H9 (cell line): ENCODE measurements at regions not wholly inside any gene's neighbourhood (a gene's known extent, or its start where the extent isn't known, plus 50 kb on each side); places are given as distances from the start of the nearest gene placed in this dataset.

Experiments used
- DNase-seq: peaks from one replicate; pipeline ENCODE4 v3.0.0-alpha.2; 2017
- H2AFZ ChIP-seq: one replicate; pipeline ENCODE4 v1.6.1; 2013; ENCODE audit warnings: mild to moderate bottlenecking, low read length, control low read depth, moderate library complexity
- H2AK5ac ChIP-seq: 2 replicates; pipeline ENCODE4 v1.6.1; 2013; ENCODE audit warnings: low read length, control low read depth, mixed read lengths; ENCODE audit not compliant: insufficient read length
- H2BK120ac ChIP-seq: one replicate; pipeline ENCODE4 v1.6.1; 2013; ENCODE audit warnings: low read depth, mild to moderate bottlenecking, low read length, control low read depth, inconsistent platforms; ENCODE audit not compliant: poor library complexity, severe bottlenecking
- H2BK12ac ChIP-seq: 2 replicates; pipeline ENCODE4 v1.6.1; 2013; ENCODE audit warnings: low read length, control low read depth, mixed read lengths, low read depth; ENCODE audit not compliant: insufficient read length
- H2BK15ac ChIP-seq: 2 replicates; pipeline ENCODE4 v1.6.1; 2013; ENCODE audit warnings: low read depth, low read length, control low read depth
- H2BK20ac ChIP-seq: one replicate; pipeline ENCODE4 v1.6.1; 2013; ENCODE audit warnings: low read depth, mild to moderate bottlenecking, low read length, control low read depth, inconsistent platforms; ENCODE audit not compliant: poor library complexity, severe bottlenecking
- H2BK5ac ChIP-seq: 2 replicates; pipeline ENCODE4 v1.6.1; 2013; ENCODE audit warnings: low read length, control low read depth, mixed read lengths; ENCODE audit not compliant: insufficient read length
- H3K14ac ChIP-seq: 2 replicates; pipeline ENCODE4 v1.6.1; 2013; ENCODE audit warnings: low read length, control low read depth; ENCODE audit not compliant: insufficient read depth
- H3K18ac ChIP-seq: 2 replicates; pipeline ENCODE4 v1.6.1; 2013; ENCODE audit warnings: low read depth, mild to moderate bottlenecking, mixed read lengths, low read length, control low read depth; ENCODE audit not compliant: insufficient read length
- H3K23ac ChIP-seq: 2 replicates; pipeline ENCODE4 v1.6.1; 2013; ENCODE audit warnings: low read length, control low read depth, mixed read lengths, low read depth; ENCODE audit not compliant: insufficient read length
- H3K23me2 ChIP-seq: 2 replicates; pipeline ENCODE4 v1.6.1; 2013; ENCODE audit warnings: low read depth, mild to moderate bottlenecking, mixed read lengths, low read length, control low read depth; ENCODE audit not compliant: insufficient read length, poor library complexity, severe bottlenecking
- H3K27ac ChIP-seq: 2 replicates; pipeline ENCODE4 v1.5.1; 2013; ENCODE audit warnings: low read length, control low read depth, mixed read lengths, low read depth; ENCODE audit not compliant: insufficient read length
- H3K27me3 ChIP-seq: 2 replicates; pipeline ENCODE4 v1.6.1; 2013; ENCODE audit warnings: low read length, control low read depth, inconsistent platforms; ENCODE audit not compliant: insufficient read depth
- H3K4ac ChIP-seq: 2 replicates; pipeline ENCODE4 v1.6.1; 2013; ENCODE audit warnings: low read depth, mild to moderate bottlenecking, control low read depth, inconsistent platforms, low read length, moderate library complexity
- H3K4me1 ChIP-seq: 2 replicates; pipeline ENCODE4 v1.6.1; 2013; ENCODE audit warnings: low read length, control low read depth, inconsistent platforms; ENCODE audit not compliant: insufficient read depth
- H3K4me2 ChIP-seq: 2 replicates; pipeline ENCODE4 v1.6.1; 2013; ENCODE audit warnings: low read length, control low read depth, mixed read lengths; ENCODE audit not compliant: insufficient read length, insufficient read depth
- H3K56ac ChIP-seq: 2 replicates; pipeline ENCODE4 v1.6.1; 2013; ENCODE audit warnings: low read depth, mild to moderate bottlenecking, mixed read lengths, low read length, control low read depth; ENCODE audit not compliant: insufficient read length
- H3K79me1 ChIP-seq: 2 replicates; pipeline ENCODE4 v1.6.1; 2013; ENCODE audit warnings: low read depth, mild to moderate bottlenecking, moderate library complexity, low read length, control low read depth, inconsistent platforms; ENCODE audit not compliant: insufficient read depth, poor library complexity, severe bottlenecking
- H3K79me2 ChIP-seq: 2 replicates; pipeline ENCODE4 v1.6.1; 2013; ENCODE audit warnings: low read length, control low read depth, inconsistent platforms; ENCODE audit not compliant: insufficient read depth
- H3K9ac ChIP-seq: 2 replicates; pipeline ENCODE4 v1.6.1; 2013; ENCODE audit warnings: low read length, control low read depth, mixed read lengths; ENCODE audit not compliant: insufficient read length; ENCODE audit errors: extremely low read depth
- H3K9me3 ChIP-seq: one replicate; pipeline ENCODE4 v1.6.1; 2013; ENCODE audit warnings: low read depth, low read length, inconsistent platforms; ENCODE audit not compliant: control insufficient read depth
- H3T11ph ChIP-seq: one replicate; pipeline ENCODE4 v1.6.1; 2013; ENCODE audit warnings: mild to moderate bottlenecking, low read length, control low read depth, inconsistent platforms
- H4K20me1 ChIP-seq: one replicate; pipeline ENCODE4 v1.6.1; 2013; ENCODE audit not compliant: control insufficient read depth, insufficient read length, insufficient read depth
- H4K5ac ChIP-seq: 2 replicates; pipeline ENCODE4 v1.6.1; 2013; ENCODE audit warnings: low read depth, mild to moderate bottlenecking, mixed read lengths, low read length, control low read depth; ENCODE audit not compliant: insufficient read length
- H4K8ac ChIP-seq: replicated peaks from 2 replicates; pipeline ENCODE4 v1.6.1; 2013; ENCODE audit warnings: low read length, control low read depth, mixed read lengths, low read depth; ENCODE audit not compliant: insufficient read length
- H4K91ac ChIP-seq: 2 replicates; pipeline ENCODE4 v1.6.1; 2013; ENCODE audit warnings: low read depth, mild to moderate bottlenecking, moderate library complexity, mixed read lengths, low read length, control low read depth; ENCODE audit not compliant: insufficient read length
- H3K27ac Mint-ChIP-seq, 3 experiments: 2 replicates in 2 of 3; 3 replicates in 1 of 3; pipeline ENCODE4 v1.8.0; 2020 to 2021; ENCODE audit warnings: mixed read lengths in 3 of 3, mild to moderate bottlenecking in 1 of 3, moderate library complexity in 1 of 3
- H3K27me3 Mint-ChIP-seq: 2 replicates; pipeline ENCODE4 v1.8.0; 2021; ENCODE audit warnings: low read depth, mild to moderate bottlenecking, moderate library complexity, mixed read lengths
- H3K36me3 Mint-ChIP-seq, 3 experiments: 2 replicates in 2 of 3; 3 replicates in 1 of 3; pipeline ENCODE4 v1.8.0; 2020 to 2021; ENCODE audit warnings: low read depth in 3 of 3, mixed read lengths in 3 of 3; ENCODE audit not compliant: insufficient read depth in 1 of 3
- H3K4me1 Mint-ChIP-seq, 2 experiments: 2 replicates each; pipeline ENCODE4 v1.8.0; 2020; ENCODE audit warnings: mixed read lengths in 2 of 2
- H3K4me3 Mint-ChIP-seq, 2 experiments: 2 replicates in 1 of 2; 3 replicates in 1 of 2; pipeline ENCODE4 v1.8.0; 2020 to 2021; ENCODE audit warnings: mild to moderate bottlenecking in 2 of 2, mixed read lengths in 2 of 2, moderate library complexity in 1 of 2
- H3K9me3 Mint-ChIP-seq, 2 experiments: 2 replicates in 1 of 2; 3 replicates in 1 of 2; pipeline ENCODE4 v1.8.0; 2020; ENCODE audit warnings: mild to moderate bottlenecking in 2 of 2, mixed read lengths in 2 of 2, moderate library complexity in 1 of 2
- WGBS: extraction: QIAGEN DNeasy Blood & Tissue Kit; methylation state at CpG from one replicate; pipeline ENCODE4 v1.1.7; 2013; ENCODE audit warnings: missing lambda C conversion rate, low lambda C conversion rate, mixed read lengths; ENCODE audit not compliant: insufficient read length; ENCODE audit errors: extremely low coverage; 5-methylcytosine and 5-hydroxymethylcytosine counted together
- TF ChIP-seq, protein P1 (sequence below): fragments of 200-600 bp; sonication (generic); conservative IDR thresholded peaks from 3 replicates; pipeline ENCODE4 v1.8.0; 2021; ENCODE audit warnings: antibody characterized with exemption, mild to moderate bottlenecking

DNA sequence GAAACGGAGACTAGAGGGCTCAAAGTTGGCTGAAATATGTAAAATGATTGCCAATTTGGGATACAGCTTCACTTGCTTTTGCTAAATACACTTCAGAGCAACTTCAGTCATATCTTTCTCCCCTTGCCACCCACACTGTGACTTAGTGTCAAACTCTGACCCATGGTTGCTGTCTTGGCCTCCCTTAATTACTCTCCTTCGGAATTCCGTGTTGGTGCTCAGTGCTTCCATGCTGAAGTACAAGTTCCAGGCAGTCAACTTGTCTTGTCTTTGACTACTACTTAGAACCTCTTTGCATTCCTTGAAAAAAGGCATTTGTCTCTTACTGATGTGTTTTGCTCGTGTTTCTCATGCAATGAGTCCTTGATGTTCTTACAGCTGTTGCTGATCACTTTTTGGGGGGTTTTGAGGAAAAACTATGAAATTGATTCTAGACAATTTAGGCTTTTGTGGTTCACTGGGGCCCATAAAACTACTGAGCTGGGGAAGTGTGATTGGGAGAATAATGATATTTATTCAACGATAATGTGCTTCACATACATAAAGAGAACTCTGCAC lies 146.0 kb downstream of the UBE2E3 start:
- Histone ChIP-seq H3T11ph (no peak overlapping the region), H3K14ac (no peak overlapping the region), H3K79me2 (no peaks in the 10 kb centered on the region), H2AFZ (no peak overlapping the region), H2BK20ac (no peak overlapping the region), H4K8ac (no peak overlapping the region), H3K56ac (no peak overlapping the region), H4K5ac (no peak overlapping the region), H3K4me2 (no peak overlapping the region), H3K9ac (no peak overlapping the region), H4K20me1 (no peaks in the 10 kb centered on the region), H3K4ac (no peak overlapping the region), H3K23me2 (no peaks in the 10 kb centered on the region), H2BK120ac (no peak overlapping the region), H3K79me1 (no peaks in the 10 kb centered on the region), H3K27ac (no peak overlapping the region), H3K23ac (no peak overlapping the region), H2BK15ac (no peak overlapping the region), H3K27me3 (no peaks in the 10 kb centered on the region), H2AK5ac (no peak overlapping the region), H2BK12ac (no peak overlapping the region), H4K91ac (no peak overlapping the region), H3K4me1 (no peaks in the 10 kb centered on the region; the same call in 1 of the 2 replicates), H2BK5ac (no peak overlapping the region), H3K18ac (no peak overlapping the region), H3K9me3 (no peaks in the 10 kb centered on the region)
- Mint-ChIP-seq H3K36me3 (no peaks in the 10 kb centered on the region; a peak in 1 of 7 replicates), H3K9me3 (no peaks in the 10 kb centered on the region), H3K4me1 (peaks cover 4% of the 10 kb centered on the region in 2 experiments; a peak in 2 of 4 replicates), H3K27ac (no peak overlapping the region), H3K4me3 (no peak overlapping the region), H3K27me3 (no peaks in the 10 kb centered on the region)
- WGBS = no CpG with 5 or more reads among the region's 5 CpGs
- TF ChIP-seq, protein P1, sequence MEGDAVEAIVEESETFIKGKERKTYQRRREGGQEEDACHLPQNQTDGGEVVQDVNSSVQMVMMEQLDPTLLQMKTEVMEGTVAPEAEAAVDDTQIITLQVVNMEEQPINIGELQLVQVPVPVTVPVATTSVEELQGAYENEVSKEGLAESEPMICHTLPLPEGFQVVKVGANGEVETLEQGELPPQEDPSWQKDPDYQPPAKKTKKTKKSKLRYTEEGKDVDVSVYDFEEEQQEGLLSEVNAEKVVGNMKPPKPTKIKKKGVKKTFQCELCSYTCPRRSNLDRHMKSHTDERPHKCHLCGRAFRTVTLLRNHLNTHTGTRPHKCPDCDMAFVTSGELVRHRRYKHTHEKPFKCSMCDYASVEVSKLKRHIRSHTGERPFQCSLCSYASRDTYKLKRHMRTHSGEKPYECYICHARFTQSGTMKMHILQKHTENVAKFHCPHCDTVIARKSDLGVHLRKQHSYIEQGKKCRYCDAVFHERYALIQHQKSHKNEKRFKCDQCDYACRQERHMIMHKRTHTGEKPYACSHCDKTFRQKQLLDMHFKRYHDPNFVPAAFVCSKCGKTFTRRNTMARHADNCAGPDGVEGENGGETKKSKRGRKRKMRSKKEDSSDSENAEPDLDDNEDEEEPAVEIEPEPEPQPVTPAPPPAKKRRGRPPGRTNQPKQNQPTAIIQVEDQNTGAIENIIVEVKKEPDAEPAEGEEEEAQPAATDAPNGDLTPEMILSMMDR = no peak
- DNase-seq = no peak
